Trophoblast cell (in vitro differentiated cells and primary cell): ENCODE measurements at regions not wholly inside any gene's neighbourhood (a gene's known extent, or its start where the extent isn't known, plus 50 kb on each side); places are given as distances from the start of the nearest gene placed in this dataset.

ENCODE experiments used
- DNase-seq, 2 donors: peaks; one replicate each; pipeline ENCODE4 v3.0.0-alpha.2; 2016
- H2AFZ ChIP-seq: 2 replicates; pipeline ENCODE4 v1.6.1; 2013; ENCODE audit warnings: low read length, moderate library complexity, mild to moderate bottlenecking; ENCODE audit not compliant: insufficient read depth, poor library complexity
- H2AK5ac ChIP-seq: 2 replicates; pipeline ENCODE4 v1.6.1; 2013; ENCODE audit warnings: mild to moderate bottlenecking, low read length
- H2BK120ac ChIP-seq: 2 replicates; pipeline ENCODE4 v1.6.1; 2013; ENCODE audit warnings: low read length, mild to moderate bottlenecking, moderate library complexity; ENCODE audit not compliant: insufficient read depth, poor library complexity
- H2BK12ac ChIP-seq: 2 replicates; pipeline ENCODE4 v1.6.1; 2013; ENCODE audit warnings: mild to moderate bottlenecking, low read length, moderate library complexity
- H2BK5ac ChIP-seq: 2 replicates; pipeline ENCODE4 v1.6.1; 2013; ENCODE audit warnings: low read length, low read depth, moderate library complexity, mild to moderate bottlenecking; ENCODE audit not compliant: poor library complexity
- H3K14ac ChIP-seq: 2 replicates; pipeline ENCODE4 v1.6.1; 2013; ENCODE audit warnings: mild to moderate bottlenecking, low read length
- H3K18ac ChIP-seq: 2 replicates; pipeline ENCODE4 v1.6.1; 2013; ENCODE audit warnings: mild to moderate bottlenecking, low read length
- H3K23ac ChIP-seq: 2 replicates; pipeline ENCODE4 v1.6.1; 2013; ENCODE audit warnings: low read length
- H3K27ac ChIP-seq: 2 replicates; pipeline ENCODE4 v1.5.1; 2013; ENCODE audit warnings: low read depth, mild to moderate bottlenecking, inconsistent platforms, low read length, moderate library complexity
- H3K27me3 ChIP-seq: 2 replicates; pipeline ENCODE4 v1.6.1; 2013; ENCODE audit warnings: inconsistent platforms, mild to moderate bottlenecking, low read length, moderate library complexity; ENCODE audit not compliant: insufficient read depth
- H3K36me3 ChIP-seq, 2 experiments: 1 replicate in 1 of 2; 2 replicates in 1 of 2; pipeline ENCODE4 v1.6.1; 2013; ENCODE audit warnings: low read length in 2 of 2, mild to moderate bottlenecking in 2 of 2, moderate library complexity in 1 of 2; ENCODE audit not compliant: insufficient read depth in 2 of 2, control insufficient read depth in 1 of 2
- H3K4ac ChIP-seq: 2 replicates; pipeline ENCODE4 v1.6.1; 2013; ENCODE audit warnings: low read depth, mild to moderate bottlenecking, low read length, moderate library complexity
- H3K4me1 ChIP-seq, 2 experiments: 1 replicate in 1 of 2; 2 replicates in 1 of 2; pipeline ENCODE4 v1.6.1; 2013; ENCODE audit warnings: low read length in 2 of 2, mild to moderate bottlenecking in 2 of 2, moderate library complexity in 1 of 2; ENCODE audit not compliant: insufficient read depth in 2 of 2, control insufficient read depth in 1 of 2
- H3K4me2 ChIP-seq: 2 replicates; pipeline ENCODE4 v1.6.1; 2013; ENCODE audit warnings: inconsistent platforms, mild to moderate bottlenecking, low read length, moderate library complexity
- H3K4me3 ChIP-seq: 2 replicates; pipeline ENCODE4 v1.5.1; 2013; ENCODE audit warnings: mild to moderate bottlenecking, low read depth, low read length, inconsistent platforms
- H3K79me1 ChIP-seq: one replicate; pipeline ENCODE4 v1.6.1; 2013; ENCODE audit warnings: low read length
- H3K79me2 ChIP-seq: 2 replicates; pipeline ENCODE4 v1.6.1; 2013; ENCODE audit warnings: low read length, mild to moderate bottlenecking; ENCODE audit not compliant: control insufficient read depth, insufficient read depth, poor library complexity
- H3K9ac ChIP-seq: 2 replicates; pipeline ENCODE4 v1.6.1; 2013; ENCODE audit warnings: mild to moderate bottlenecking, low read length
- H3K9me3 ChIP-seq: 2 replicates; pipeline ENCODE4 v1.6.1; 2013; ENCODE audit warnings: low read depth, mild to moderate bottlenecking, control low read depth, inconsistent platforms, low read length; ENCODE audit not compliant: insufficient read depth
- H4K12ac ChIP-seq: 2 replicates; pipeline ENCODE4 v1.6.1; 2013; ENCODE audit warnings: low read depth, mild to moderate bottlenecking, low read length, moderate library complexity
- H4K8ac ChIP-seq: 2 replicates; pipeline ENCODE4 v1.6.1; 2013; ENCODE audit warnings: low read depth, mild to moderate bottlenecking, low read length, moderate library complexity
- H4K91ac ChIP-seq: one replicate; pipeline ENCODE4 v1.6.1; 2013; ENCODE audit warnings: low read depth, mild to moderate bottlenecking, low read length, moderate library complexity
- whole genome bisulfite sequencing: extraction: QIAGEN DNeasy Blood & Tissue Kit; methylation state at CpG from one replicate; pipeline ENCODE4 v1.1.7; 2013; ENCODE audit warnings: missing lambda C conversion rate; ENCODE audit not compliant: insufficient read length, insufficient coverage; ENCODE audit errors: extremely low coverage; 5-methylcytosine and 5-hydroxymethylcytosine counted together

DNA sequence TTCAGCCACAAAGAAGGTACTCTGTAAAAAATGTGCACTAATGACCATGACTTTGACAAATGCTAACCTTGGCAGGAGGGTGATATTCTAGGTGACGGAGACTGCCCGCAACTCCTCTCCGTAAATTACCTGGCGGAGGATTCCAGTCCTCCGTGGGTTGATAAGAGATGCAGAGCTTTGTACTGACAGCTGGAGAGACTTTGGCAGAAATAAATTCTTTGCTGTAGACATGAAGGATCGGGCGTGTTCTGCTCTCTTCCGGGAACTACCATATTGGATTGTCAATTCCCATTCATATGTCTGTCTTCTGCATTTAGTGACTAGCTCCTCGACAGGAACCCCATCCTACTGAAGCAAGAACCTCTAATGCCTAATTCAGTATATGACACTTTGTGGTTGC lies 158.3 kb upstream of the KAZN start:
- Histone ChIP-seq H3K23ac (no peak overlapping the region), H4K12ac (no peak overlapping the region), H3K18ac (no peak overlapping the region), H2AK5ac (no peak overlapping the region), H3K36me3 (no peaks in the 10 kb centered on the region), H3K79me2 (no peaks in the 10 kb centered on the region), H3K4ac (no peak overlapping the region), H3K14ac (no peak overlapping the region), H2AFZ (no peak overlapping the region), H4K91ac (no peak overlapping the region), H3K9me3 (no peaks in the 10 kb centered on the region), H4K8ac (no peak overlapping the region), H3K4me1 (no peaks in the 10 kb centered on the region), H2BK5ac (no peak overlapping the region), H3K79me1 (no peaks in the 10 kb centered on the region), H3K27ac (no peak overlapping the region), H3K27me3 (no peaks in the 10 kb centered on the region), H3K4me2 (no peak overlapping the region), H2BK120ac (no peak overlapping the region), H3K9ac (no peak overlapping the region), H2BK12ac (no peak overlapping the region), H3K4me3 (no peak overlapping the region)
- no peak for DNase-seq
- no CpG with 5 or more reads among the region's 9 CpGs for WGBS

GRCh38 chr1:14440731-14441130 lies 157.8 kb upstream of the KAZN start:
- no peaks in the 10 kb centered on the region for H3K4me1 ChIP-seq
- H4K12ac ChIP-seq: no peak overlapping the region
- H2AFZ ChIP-seq: no peak overlapping the region
- no peak overlapping the region for H3K9ac ChIP-seq
- no peak overlapping the region for H4K91ac ChIP-seq
- H2BK120ac ChIP-seq: no peak overlapping the region
- H3K79me1 ChIP-seq: no peaks in the 10 kb centered on the region
- no peak overlapping the region for H3K4me3 ChIP-seq
- no peak overlapping the region for H3K27ac ChIP-seq
- no peaks in the 10 kb centered on the region for H3K36me3 ChIP-seq
- no peak overlapping the region for H3K23ac ChIP-seq
- no peaks in the 10 kb centered on the region for H3K79me2 ChIP-seq
- H2BK12ac ChIP-seq: no peak overlapping the region
- H3K4me2 ChIP-seq: no peak overlapping the region
- no peak overlapping the region for H3K18ac ChIP-seq
- DNase-seq: peak in 1 of 2 donors; percentile 27
- no peak overlapping the region for H4K8ac ChIP-seq
- H3K4ac ChIP-seq: no peak overlapping the region
- no CpG with 5 or more reads among the region's 4 CpGs for WGBS
- H3K27me3 ChIP-seq: no peaks in the 10 kb centered on the region
- H3K9me3 ChIP-seq: no peaks in the 10 kb centered on the region
- H3K14ac ChIP-seq: no peak overlapping the region
- no peak overlapping the region for H2AK5ac ChIP-seq
- no peak overlapping the region for H2BK5ac ChIP-seq

GRCh38 chr1:14441302-14441741 lies 157.2 kb upstream of the KAZN start:
- H2AK5ac ChIP-seq: no peak overlapping the region

GRCh38 chr1:14442669-14443068 lies 155.8 kb upstream of the KAZN start:
- no peak overlapping the region for H3K4me2 ChIP-seq
- H4K12ac ChIP-seq: no peak overlapping the region
- H3K79me2 ChIP-seq: no peaks in the 10 kb centered on the region
- no peak overlapping the region for H2BK120ac ChIP-seq
- H3K27me3 ChIP-seq: no peaks in the 10 kb centered on the region
- no peak overlapping the region for H3K18ac ChIP-seq
- H3K27ac ChIP-seq: no peak overlapping the region
- no CpG with 5 or more reads among the region's 4 CpGs for WGBS
- H2AFZ ChIP-seq: no peak overlapping the region
- no peak overlapping the region for H3K4ac ChIP-seq
- H3K36me3 ChIP-seq: no peaks in the 10 kb centered on the region
- no peak overlapping the region for H3K14ac ChIP-seq
- H3K4me1 ChIP-seq: no peaks in the 10 kb centered on the region
- no peaks in the 10 kb centered on the region for H3K79me1 ChIP-seq
- no peak overlapping the region for H2AK5ac ChIP-seq
- H3K9me3 ChIP-seq: no peaks in the 10 kb centered on the region
- H2BK5ac ChIP-seq: no peak overlapping the region
- H3K23ac ChIP-seq: no peak overlapping the region
- H3K9ac ChIP-seq: no peak overlapping the region
- DNase-seq: no peak
- H4K91ac ChIP-seq: no peak overlapping the region
- no peak overlapping the region for H3K4me3 ChIP-seq
- no peak overlapping the region for H4K8ac ChIP-seq
- no peak overlapping the region for H2BK12ac ChIP-seq

More at GRCh38 chr1:14441302-14441741, 157.2 kb upstream of the KAZN start:
- H3K36me3 ChIP-seq: no peaks in the 10 kb centered on the region
- no peaks in the 10 kb centered on the region for H3K79me1 ChIP-seq
- H3K4me2 ChIP-seq: no peak overlapping the region
- no peaks in the 10 kb centered on the region for H3K9me3 ChIP-seq
- H3K4me1 ChIP-seq: no peaks in the 10 kb centered on the region
- H3K18ac ChIP-seq: no peak overlapping the region
- no peak overlapping the region for H4K8ac ChIP-seq
- H3K4ac ChIP-seq: no peak overlapping the region
- H4K12ac ChIP-seq: no peak overlapping the region
- no peak overlapping the region for H3K14ac ChIP-seq
- no peak overlapping the region for H3K4me3 ChIP-seq
- peak; percentile 40 to 82 for DNase-seq
- H4K91ac ChIP-seq: no peak overlapping the region
- no peak overlapping the region for H2AFZ ChIP-seq
- no peak overlapping the region for H2BK5ac ChIP-seq
- no peak overlapping the region for H3K9ac ChIP-seq
- no CpG with 5 or more reads among the region's 6 CpGs for WGBS
- H3K27me3 ChIP-seq: no peaks in the 10 kb centered on the region
- no peaks in the 10 kb centered on the region for H3K79me2 ChIP-seq
- H2BK12ac ChIP-seq: no peak overlapping the region
- no peak overlapping the region for H3K27ac ChIP-seq
- H2BK120ac ChIP-seq: no peak overlapping the region
- H3K23ac ChIP-seq: no peak overlapping the region
